HG02759 (cell line): ENCODE measurements at regions not wholly inside any gene's neighbourhood (a gene's known extent, or its start where the extent isn't known, plus 50 kb on each side); places are given as distances from the start of the nearest gene placed in this dataset.

Experiments used
- ATAC-seq: cut with Tn5 transposase; IDR thresholded peaks from one replicate; pipeline ENCODE4 v1.9.1; 2021; ENCODE audit warnings: mild to moderate bottlenecking, moderate library complexity; ENCODE audit not compliant: unreplicated experiment

DNA sequence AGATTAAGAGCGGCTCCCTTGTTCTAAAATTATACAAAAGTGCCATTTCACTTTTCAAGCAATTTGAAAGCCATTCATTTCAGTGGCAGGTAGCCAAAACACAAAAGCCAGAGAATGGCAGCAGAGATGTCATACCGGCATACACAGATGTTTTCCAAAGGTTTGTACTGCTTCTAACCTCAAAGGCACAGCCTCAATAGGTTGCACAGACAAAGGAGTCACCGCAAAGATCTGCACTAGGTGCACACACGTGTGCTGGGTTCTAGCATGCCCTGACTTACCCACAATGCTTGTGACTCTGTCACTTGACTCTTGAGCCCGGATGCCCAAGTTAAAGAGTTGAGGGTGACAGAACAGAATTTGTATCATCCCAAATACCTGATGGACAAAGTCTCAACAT lies 448.9 kb upstream of the ADGRL2 start:
- no peak for ATAC-seq

DNA sequence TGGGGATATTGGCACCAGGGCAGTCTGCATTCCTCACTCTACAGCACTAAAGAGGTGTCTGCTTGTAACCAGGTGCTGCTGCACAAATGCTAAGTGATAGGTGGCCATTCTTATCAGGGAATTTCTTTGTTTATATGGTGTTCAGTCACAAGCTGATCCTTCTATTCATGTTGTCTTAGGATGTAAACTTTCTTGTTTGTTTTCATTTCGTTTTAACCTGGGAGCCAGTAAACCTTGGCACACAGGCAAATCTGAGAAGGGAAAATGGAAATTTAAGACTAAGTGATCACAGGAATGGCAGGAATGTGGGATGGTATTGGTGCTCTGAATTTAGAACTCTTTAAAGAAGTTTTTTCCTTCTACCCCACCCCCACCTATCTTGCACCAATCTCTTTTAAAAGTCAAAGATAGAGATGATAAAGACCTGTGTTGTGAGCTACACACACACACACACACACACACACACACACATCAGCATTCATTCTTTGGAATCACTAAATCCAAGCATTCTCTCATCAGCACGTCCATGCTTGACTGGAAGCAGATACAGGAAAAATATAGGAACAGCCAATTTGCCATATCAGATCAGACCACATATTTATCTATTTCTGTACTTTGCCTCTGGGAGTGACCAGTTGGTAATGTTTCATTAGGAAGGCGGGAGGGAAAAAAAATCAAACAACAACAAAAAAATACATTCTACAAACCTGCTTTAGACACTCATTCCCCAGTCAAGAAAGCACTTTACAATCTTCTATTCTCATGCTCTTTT lies 451.4 kb upstream of the ADGRL2 start:
- no peak for ATAC-seq

DNA sequence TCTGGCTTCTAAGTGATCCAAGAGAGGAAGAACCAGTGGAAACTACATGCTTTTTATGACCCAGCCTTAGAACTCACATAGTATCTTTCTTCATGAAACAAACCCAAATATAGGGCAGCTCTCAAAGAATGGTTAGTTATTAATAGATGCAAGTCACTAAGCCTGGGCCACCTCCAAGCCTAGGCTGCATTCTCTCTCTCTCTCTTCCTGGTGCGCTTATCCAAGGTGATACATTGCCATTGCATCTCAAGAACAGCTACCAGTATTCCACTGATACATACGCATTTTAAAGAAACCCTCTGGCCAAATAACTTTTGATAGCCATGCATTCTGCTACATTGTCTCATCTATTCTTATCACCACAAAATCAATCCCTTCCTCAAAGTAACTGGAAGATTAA lies 455.6 kb upstream of the ADGRL2 start:
- no peak for ATAC-seq

DNA sequence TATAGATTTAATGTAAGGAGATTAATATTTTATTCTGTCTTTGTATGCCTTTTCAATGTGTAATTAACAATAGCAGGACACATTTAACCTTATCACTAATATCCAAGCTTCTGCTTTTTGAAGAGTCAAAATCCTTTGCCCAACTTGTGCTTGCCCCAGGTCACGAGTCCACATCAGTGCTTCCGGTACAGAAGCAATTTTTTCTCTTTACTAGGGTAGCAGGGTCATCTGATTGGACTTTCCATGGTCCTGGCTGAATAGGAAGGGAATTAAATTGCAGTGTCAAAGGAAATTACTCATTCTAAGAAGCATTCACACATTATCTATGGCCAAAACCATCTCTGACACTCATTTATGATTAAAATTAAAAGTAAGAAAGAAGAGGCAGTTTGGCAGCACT lies 460.5 kb upstream of the ADGRL2 start:
- ATAC-seq, result no peak

DNA sequence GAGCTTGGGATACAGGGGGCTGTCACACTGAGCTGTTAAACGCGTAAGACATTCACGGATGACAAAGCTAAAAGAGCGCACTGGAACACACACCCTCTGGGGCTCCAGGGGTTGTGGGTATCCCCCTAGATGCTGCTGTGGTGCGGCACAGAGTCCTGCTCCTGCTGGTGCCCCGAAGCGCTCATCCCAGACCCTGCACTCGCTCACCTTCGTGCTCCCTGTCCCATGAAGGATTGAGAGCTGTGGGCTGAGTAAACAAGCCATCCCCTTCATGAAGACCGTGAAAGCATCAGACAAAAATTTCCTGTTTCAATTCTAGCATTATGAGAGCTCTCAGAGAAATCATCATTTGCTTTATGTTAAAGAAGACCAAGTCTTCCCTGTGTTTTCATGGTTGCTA lies 463.5 kb upstream of the ADGRL2 start:
- ATAC-seq, result no peak

DNA sequence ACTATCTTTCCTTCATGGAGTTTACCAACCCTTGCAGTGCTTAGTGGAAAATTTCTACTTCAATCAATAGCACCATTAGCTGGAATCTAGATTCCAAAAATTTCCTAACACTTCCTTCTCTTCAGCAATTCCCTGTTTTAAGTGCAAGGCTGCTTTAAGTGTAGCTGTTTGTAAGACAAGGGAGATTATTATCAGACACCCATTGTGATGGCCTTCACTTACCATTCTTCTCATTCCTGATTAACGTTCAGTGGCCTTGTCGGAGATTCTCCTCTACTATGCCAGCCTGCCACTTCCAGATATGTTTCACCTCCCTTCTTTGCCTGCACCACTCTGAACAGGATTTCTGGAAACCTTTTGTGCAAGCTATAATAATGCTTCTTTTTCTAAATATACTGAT lies 464.9 kb upstream of the ADGRL2 start:
- no peak for ATAC-seq

DNA sequence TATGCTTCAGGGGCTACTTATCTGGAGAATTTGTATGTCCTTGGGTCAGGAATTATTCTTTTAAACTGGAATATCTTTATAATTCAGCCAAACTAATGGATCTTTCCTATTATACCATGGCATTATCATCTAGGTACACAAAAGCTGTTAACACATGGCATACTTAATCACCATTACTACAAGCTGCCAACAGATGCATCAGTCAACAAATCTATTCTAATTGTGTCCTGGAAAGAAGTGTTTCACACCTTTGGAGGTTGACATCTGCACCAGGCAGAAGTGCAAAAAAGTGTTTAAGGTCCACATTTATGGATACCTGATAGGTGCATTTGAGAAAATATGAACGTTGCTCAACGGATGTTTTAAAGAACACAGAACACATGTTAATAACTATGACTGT lies 470.2 kb upstream of the ADGRL2 start:
- no peak for ATAC-seq

DNA sequence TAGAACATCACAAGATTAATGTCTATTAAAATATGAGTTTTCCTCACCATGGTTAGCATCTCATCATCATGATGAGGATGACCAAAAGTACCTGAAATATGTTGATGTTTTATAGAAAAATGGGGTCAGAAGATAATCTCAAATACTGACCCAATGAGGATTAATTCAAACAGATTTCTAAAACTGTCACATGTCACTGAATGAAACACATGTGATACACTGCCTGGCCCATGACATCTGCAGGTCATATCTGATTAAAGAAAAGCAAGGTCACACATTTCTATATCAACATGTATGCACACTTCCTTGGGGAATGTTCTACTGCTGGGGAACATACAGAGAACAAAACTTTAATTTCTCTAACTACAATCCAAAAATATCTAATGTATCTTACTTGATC lies 470.6 kb upstream of the ADGRL2 start:
- no peak for ATAC-seq

DNA sequence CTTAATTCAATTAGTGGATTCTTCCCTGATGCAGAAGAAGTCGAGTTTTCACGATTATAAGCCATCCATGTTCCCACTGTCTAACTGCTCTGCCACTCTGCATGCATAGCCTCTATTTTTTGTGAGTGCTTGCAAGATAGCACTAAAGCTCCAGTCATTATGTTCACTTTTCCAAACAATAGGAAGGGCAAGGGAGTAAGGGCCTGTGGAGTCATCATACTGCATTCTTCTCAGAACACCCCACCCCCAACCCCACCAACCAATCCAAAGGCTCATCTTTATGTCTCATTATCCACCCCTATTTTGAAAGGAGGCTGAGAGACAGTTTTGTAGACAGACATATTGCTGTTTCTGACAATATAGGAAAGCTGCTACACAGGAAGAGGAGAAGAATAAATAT lies 471.7 kb upstream of the ADGRL2 start:
- ATAC-seq, result no peak

DNA sequence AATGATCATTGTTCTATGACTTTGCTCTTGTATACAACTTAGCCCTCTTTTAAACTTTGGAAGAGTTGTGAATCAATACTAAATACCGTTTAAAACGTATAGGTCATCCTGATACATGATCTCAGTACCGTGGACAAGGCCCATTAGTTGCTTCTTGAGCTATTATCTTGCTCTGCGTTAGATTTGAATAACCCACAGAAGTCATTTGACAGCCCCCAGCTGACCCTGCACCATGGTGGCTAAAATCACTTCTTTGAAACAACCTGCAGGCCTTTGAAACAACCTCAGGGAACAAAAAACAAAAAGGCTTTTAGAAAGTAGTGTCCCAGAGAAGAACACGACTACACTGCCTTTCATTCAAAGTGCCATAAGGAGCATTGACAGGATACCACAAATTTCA lies 473.0 kb upstream of the ADGRL2 start:
- no peak for ATAC-seq

DNA sequence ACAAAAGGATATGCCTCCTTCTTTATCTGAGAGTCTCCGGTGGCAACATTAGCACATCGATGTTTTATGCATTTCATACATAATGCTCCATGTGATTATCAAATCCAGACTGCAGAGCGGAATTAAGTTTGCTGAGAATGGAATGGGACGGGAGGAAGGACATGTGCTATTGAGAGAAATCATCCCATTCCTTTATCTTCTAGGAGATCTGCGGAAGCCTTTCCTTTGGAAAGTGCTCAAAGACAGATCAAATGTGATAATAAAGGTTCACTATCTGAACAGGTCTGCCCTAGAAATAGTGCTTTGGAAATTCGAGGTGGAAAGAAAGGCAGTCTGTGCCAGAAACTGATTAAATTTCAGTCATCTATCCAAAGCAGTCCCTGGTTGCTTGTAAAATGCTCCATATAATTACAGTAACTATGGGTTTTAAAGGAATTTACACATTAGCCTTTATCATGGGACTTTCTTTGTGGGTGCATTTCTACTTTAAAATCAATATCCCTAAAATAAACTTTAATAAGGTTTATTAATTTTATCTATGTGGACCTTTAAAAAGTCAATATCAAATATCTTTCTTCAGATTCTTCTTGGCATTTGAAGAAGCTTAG lies 473.5 kb upstream of the ADGRL2 start:
- no peak for ATAC-seq

DNA sequence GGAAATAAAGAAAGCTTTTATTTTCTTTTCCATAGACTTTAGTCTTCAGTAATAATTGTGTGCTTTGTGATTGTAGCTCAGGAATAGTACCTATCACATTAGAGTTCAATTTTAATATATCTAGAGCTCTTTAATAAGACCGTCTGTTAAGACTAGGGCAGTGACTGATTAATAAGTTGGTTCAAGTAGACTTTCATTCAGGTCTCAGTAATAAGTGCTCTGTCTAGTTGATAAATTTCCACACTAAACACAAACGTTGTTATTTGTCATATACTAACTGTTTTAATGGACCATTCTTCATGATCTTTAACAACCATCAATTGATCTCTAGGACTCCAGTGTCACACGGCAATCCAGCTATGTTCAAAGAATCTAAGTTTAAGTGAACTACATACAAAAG lies 474.5 kb upstream of the ADGRL2 start:
- no peak for ATAC-seq

DNA sequence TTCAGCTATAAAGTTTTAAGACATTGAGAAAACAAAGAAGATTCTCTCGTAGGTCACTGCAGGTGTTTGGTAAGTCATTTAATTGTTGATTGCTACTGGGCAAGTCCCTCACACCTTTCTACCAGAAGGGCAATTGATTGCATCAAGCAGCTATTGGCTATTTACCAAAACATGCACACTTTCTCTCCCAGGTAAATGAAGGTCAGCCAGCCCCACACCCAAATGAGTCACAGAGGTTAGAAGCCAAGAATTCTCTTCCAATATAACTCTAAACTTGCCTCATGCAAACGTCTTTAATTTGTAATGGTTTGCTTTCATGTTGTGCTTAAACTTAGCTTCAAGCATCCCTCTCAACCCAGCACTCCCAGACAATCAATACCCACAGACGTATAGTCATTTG lies 475.3 kb upstream of the ADGRL2 start:
- ATAC-seq, result no peak

DNA sequence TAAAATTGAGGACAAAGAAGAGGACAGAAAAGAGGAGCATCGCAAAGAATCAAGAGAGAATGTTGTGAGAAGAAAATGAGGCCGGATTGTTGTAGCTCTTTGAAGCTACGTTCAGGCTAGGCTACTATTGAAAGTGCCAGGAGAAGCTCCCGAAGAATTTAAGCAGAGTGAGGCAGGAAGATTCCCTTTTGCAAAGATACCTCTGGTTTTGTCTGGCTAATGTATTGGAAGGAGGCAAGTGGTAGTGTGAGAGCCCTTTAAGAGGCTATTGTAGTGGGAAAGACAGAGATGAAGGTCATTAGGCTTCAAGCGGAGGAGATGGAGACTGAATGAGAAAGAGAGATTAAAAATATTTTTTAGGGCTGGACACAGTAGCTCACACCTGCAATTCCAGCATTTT lies 476.9 kb upstream of the ADGRL2 start:
- ATAC-seq, result no peak

DNA sequence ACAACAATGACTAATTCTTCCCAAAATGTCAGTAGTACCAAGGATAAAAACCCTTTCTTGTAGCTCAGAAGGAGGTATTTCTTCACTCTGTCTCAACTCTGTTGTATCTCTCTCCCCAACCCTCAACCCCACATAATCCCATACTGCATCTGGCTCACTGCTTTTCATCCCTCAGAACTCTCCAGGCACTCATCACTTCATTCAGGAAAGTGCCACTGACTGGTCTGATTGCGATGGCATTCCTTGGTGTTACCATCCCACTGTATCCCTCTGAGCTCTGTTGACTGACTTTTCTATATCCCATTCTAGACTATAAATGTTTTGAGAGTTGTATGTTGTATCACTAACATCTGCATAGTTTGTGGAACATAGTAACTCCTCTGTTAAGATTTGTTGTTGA lies 483.5 kb upstream of the ADGRL2 start:
- no peak for ATAC-seq

DNA sequence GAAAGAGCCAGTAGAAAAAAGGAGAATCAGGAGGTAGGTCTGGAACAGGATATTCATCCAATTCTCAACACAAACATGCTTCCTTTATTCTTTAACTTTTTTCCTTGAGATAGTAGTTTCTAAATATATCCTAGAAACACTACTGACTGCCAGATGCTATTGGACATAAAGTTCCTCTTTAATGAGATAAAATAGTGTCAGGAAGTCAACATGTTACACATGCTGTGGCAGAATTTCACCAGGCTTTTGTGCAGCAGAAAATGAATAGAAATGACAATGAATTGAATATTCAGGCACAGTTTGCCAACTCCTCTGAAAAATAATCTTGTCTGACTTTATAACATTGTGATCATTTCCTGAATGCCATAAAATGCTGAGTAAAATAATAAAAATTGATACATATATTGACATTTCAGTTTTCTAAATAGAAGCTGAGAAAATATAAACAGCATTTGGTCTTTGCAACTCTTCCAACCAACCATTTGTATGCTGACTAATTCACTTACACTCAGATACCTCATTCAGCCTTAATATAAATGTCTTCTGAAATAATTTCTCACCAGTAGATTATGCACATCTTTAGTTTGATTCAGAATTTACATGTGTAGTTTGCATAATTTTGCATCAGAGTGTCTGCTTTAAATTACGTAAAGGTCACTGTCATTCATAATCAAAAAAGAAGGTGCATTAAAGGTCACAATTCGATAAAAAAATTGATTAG lies 486.1 kb upstream of the ADGRL2 start:
- no peak for ATAC-seq

DNA sequence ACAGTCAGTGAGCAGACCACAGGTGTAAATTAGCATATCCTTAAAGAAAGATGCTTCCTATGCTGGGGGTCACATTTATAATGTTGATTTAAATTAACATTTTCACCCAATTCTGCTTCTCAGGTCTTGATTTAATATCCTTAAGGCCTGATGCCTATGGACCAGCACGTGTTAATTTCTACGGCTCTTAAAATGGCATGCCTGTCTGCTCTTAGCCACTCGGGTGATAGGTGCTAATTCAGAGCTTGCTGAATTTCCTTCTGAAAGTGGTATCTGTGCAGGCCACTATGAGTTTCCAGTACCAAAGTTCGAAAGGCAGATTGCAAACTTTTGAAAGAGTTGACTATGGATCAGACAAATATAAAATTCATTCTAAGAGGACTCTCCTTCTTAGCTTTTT lies 487.4 kb upstream of the ADGRL2 start:
- no peak for ATAC-seq

DNA sequence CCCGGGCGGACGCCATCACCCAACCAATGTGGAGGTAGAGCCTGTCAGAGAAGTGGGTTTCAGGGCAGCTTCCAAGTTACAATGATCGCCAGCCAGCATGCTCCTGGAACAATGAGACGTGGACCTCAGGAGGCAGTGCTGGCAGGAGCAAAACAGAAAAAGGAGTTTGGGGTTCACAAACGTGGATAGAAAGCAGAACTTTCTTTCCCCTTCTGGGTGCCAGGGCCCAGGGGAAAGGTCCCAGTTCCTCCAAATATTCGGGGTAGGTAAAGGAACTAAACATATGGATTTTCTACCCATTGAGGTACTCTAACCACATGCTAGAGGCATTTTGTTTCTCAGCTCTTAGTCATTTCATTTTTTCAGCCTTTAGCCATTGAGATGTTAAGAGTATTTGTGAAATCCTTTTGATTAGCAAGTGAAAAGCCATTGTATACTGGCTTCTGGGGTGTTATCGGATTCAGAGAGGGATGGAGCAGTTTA lies 488.4 kb upstream of the ADGRL2 start:
- ATAC-seq, result no peak

DNA sequence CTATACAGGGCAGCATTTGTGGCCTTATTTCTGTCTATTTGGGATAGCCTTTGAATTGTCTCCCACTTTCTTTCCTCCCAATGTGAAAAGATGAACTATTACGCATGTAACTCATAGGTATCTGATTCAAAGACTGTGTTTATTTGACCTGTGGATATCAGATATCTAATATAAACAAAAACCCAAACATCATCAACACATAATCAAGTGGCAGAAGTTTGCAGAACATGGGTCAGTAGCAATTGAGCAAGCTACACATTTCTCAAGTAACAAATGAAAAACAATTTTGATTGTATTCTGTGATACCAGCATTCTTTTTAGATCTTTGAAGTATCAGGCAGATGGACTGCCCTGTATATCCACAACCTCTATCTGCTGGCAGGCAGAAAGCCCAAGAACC lies 490.5 kb upstream of the ADGRL2 start:
- ATAC-seq, result no peak

DNA sequence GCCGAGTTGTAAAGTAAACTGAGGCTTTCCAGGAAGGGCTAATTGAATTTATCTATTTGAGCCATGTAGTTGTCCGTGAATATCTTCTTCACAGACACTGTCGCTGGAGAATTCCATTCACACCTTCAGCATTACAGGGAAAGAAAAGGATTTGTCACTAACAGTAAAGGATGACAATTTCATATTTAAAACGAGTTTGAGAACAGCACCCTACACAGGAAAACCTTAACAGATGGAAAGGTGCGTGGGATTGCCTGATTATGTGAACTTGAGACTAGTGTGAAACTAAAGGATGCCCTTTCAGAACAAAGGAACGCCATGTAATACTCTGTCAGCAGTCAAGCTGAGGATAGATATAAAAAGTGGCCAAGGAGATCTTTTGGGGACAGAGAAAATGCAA lies 492.5 kb upstream of the ADGRL2 start:
- no peak for ATAC-seq

DNA sequence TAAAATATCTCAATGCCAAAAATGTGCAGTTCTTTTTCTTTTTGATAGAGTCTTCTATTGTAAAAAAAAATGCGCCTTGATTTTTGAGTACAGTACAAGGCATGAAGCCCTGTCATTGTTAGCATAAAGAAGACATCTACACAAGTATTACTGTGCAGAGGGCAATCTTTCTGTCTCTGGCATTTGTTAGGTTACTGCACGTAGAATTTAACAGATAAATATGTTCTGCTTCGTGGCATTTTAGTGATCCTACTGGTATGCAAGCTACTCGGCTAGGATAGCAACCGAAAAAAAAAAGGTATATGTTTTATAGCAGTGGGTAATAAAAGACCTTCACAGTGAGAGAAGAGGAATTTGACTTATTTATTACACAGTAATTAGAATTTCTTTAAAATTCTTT lies 492.9 kb upstream of the ADGRL2 start:
- ATAC-seq, result no peak

DNA sequence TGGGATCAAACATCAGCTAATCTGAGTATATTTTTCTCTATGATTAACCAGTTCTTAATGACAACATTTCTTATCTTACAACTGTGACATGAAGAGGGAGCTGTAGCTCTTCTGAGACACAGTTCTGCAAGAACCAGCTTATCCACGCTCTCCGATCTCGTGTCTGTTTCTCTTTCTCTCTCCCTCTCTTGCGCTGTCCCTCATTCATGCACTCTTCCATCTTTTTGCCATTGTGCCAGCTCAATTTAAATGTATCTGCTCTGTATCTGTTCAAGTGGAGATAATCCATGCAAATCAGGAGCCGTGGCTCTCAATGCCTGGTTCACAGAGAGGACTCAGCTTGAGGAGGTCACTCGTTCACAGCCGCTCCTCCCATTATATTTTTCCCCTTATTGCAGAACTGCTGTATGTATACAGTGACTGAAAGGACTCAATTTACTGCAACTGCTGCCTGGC lies 494.7 kb upstream of the ADGRL2 start:
- no peak for ATAC-seq
